B cell (primary cell): ENCODE measurements at regions not wholly inside any gene's neighbourhood (a gene's known extent, or its start where the extent isn't known, plus 50 kb on each side); places are given as distances from the start of the nearest gene placed in this dataset.

Experiments
- ATAC-seq: fragments of 200-7000 bp; cut with Tn5 transposase; one replicate; pipeline ENCODE4 v1.10.0; 2021; ENCODE audit warnings: low read depth, mild to moderate bottlenecking, moderate number of reproducible peaks, moderate library complexity
- CTCF ChIA-PET: fragments of 350-600 bp; sonication (Branson Sonifier 250); formaldehyde crosslinking; loops from one replicate; lab custom pipeline; 2021; ENCODE audit warnings: antibody characterized with exemption, inconsistent platforms; lab: Charles Lee
- POLR2A ChIA-PET: fragments of 350-600 bp; sonication (Branson Sonifier 250); formaldehyde crosslinking; loops from one replicate; lab custom pipeline; 2021; ENCODE audit warnings: antibody characterized with exemption; lab: Charles Lee
- DNase-seq: peaks from one replicate; pipeline ENCODE4 v3.0.0; 2013
- H2AFZ ChIP-seq: 2 replicates; pipeline ENCODE4 v1.6.1; 2012; ENCODE audit warnings: mild to moderate bottlenecking, low read depth, low read length; ENCODE audit not compliant: insufficient read depth, poor library complexity, severe bottlenecking
- H3K27ac ChIP-seq, 2 donors: 1 replicate in 1 of 2; 2 replicates in 1 of 2; pipeline ENCODE4 v1.5.1; 2012 to 2013; ENCODE audit warnings: low read length in 2 of 2, mild to moderate bottlenecking in 2 of 2, moderate library complexity in 1 of 2
- H3K27me3 ChIP-seq, 4 experiments: fragments of 200-600 bp in 1 of 4; sonication (generic) in 1 of 4; replicated peaks in 1 of 4; 1 replicate in 2 of 4; 2 replicates in 2 of 4; pipeline versions ENCODE4 v1.6.1 to v1.7.0; 2013 to 2016; ENCODE audit warnings: low read length in 3 of 4, mild to moderate bottlenecking in 2 of 4, mixed read lengths in 1 of 4, moderate library complexity in 1 of 4; ENCODE audit not compliant: insufficient read depth in 4 of 4, control insufficient read depth in 3 of 4; ENCODE audit errors: control extremely low read depth in 1 of 4
- H3K36me3 ChIP-seq, 2 experiments: replicated peaks in 1 of 2; 1 replicate in 1 of 2; 2 replicates in 1 of 2; pipeline versions ENCODE4 v1.6.1 to v1.7.1; 2013; ENCODE audit warnings: low read length in 1 of 2; ENCODE audit not compliant: insufficient read depth in 2 of 2, control insufficient read depth in 1 of 2; ENCODE audit errors: control extremely low read depth in 1 of 2, extremely low read depth in 1 of 2
- H3K4me1 ChIP-seq, 2 donors: fragments of 200-600 bp in 1 of 2; sonication (generic) in 1 of 2; 1 replicate in 1 of 2; 2 replicates in 1 of 2; pipeline versions ENCODE4 v1.5.1 to v1.6.1; 2013 to 2017; ENCODE audit warnings: low read length in 2 of 2; ENCODE audit not compliant: control insufficient read depth in 2 of 2, insufficient read depth in 2 of 2
- H3K4me2 ChIP-seq: replicated peaks from 2 replicates; pipeline ENCODE3; 2012; ENCODE audit warnings: mild to moderate bottlenecking, low read depth, low read length; ENCODE audit not compliant: poor library complexity, severe bottlenecking
- H3K4me3 ChIP-seq, 5 experiments: fragments of 200-600 bp in 1 of 5; sonication (generic) in 1 of 5; 1 replicate in 3 of 5; 2 replicates in 2 of 5; pipeline versions ENCODE4 v1.5.1 to v1.7.0; 2011 to 2016; ENCODE audit warnings: low read length in 4 of 5, mild to moderate bottlenecking in 4 of 5, low read depth in 2 of 5, control low read depth in 1 of 5, moderate library complexity in 1 of 5; ENCODE audit not compliant: insufficient read depth in 1 of 5; ENCODE audit errors: control extremely low read depth in 1 of 5, extremely low read depth in 1 of 5
- H3K79me2 ChIP-seq: fragments of 200-600 bp; sonication (generic); one replicate; pipeline ENCODE4 v1.6.0; 2016; ENCODE audit warnings: low read length; ENCODE audit not compliant: control insufficient read depth, insufficient read depth
- H3K9ac ChIP-seq: fragments of 200-600 bp; sonication (generic); 2 replicates; pipeline ENCODE4 v1.6.1; 2017; ENCODE audit warnings: mild to moderate bottlenecking, low read length, moderate library complexity
- H3K9me3 ChIP-seq, 3 donors: one replicate each; pipeline versions ENCODE4 v1.6.1 to v1.7.1; 2013; ENCODE audit warnings: low read length in 2 of 3; ENCODE audit not compliant: control insufficient read depth in 2 of 3, insufficient read depth in 1 of 3; ENCODE audit errors: control extremely low read depth in 1 of 3
- H4K20me1 ChIP-seq: 2 replicates; pipeline ENCODE4 v1.6.0; 2012; ENCODE audit warnings: mild to moderate bottlenecking, low read length; ENCODE audit not compliant: insufficient read depth, control insufficient read depth, poor library complexity, severe bottlenecking
- H3K27ac Mint-ChIP-seq: one replicate; pipeline ENCODE4 v1.8.0; 2021; ENCODE audit warnings: mixed read lengths
- H3K27me3 Mint-ChIP-seq: one replicate; pipeline ENCODE4 v1.8.0; 2021; ENCODE audit warnings: mixed read lengths
- H3K4me1 Mint-ChIP-seq: one replicate; pipeline ENCODE4 v1.8.0; 2021; ENCODE audit warnings: mixed read lengths
- H3K4me3 Mint-ChIP-seq: one replicate; pipeline ENCODE4 v1.8.0; 2021; ENCODE audit warnings: mixed read lengths
- H3K9me3 Mint-ChIP-seq: one replicate; pipeline ENCODE4 v1.8.0; 2022; ENCODE audit warnings: mixed read lengths; ENCODE audit not compliant: insufficient read depth
- EZH2 ChIP-seq: IDR thresholded peaks from 2 replicates; pipeline ENCODE4 v1.6.1; 2012; ENCODE audit warnings: borderline replicate concordance, low read depth, mild to moderate bottlenecking, moderate library complexity, low read length; ENCODE audit not compliant: insufficient read depth, poor library complexity, severe bottlenecking
- WGBS: methylation state at CpG from one replicate; pipeline ENCODE4 v1.1.5; 2013; ENCODE audit warnings: missing lambda C conversion rate; ENCODE audit not compliant: insufficient coverage; 5-methylcytosine and 5-hydroxymethylcytosine counted together
- intact Hi-C: fragments of 100-400 bp; cut with micrococcal nuclease; formaldehyde crosslinking; loops from one replicate; pipeline ENCODE4 v1.10.0; 2022
- TF ChIP-seq, protein P1 (sequence below): fragments of 200-600 bp; IDR thresholded peaks from one replicate; pipeline ENCODE4 v1.8.0; 2022; ENCODE audit warnings: antibody characterized with exemption, mild to moderate bottlenecking

DNA sequence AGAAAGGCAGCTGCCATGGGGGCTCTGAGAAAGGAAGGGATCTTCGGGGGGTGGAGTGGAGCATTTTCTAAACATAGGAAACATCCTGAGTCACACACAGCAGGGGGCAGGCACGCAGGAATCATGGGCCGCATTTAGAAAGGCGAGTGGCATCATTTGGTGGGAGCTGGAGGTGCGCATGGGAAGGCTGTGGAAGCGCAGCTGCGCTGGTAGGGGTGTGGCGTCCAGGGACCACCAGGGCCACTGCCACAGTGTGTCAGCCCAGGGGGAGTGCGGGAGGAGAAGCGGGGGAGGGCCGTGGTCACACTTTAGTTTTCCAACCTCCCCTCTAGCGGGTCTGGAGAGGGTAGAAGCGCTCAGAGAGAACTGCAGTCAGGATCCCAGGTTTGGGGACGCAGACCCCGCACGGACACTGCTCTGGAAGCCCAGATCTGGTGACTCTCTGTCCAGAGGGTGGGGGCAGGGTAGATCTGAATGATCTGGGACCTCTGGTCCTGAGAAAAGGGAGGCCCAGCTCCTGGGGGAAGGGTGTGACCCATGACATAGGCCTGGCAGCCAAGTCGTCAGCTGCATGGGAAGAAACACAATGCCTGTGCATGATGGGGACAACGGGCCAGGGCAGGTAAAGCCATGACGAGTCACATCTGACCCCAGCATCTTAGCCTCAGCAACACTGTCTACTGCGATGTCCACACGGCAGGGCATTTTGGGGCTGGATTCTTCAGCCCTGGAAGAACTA lies 88.0 kb upstream of the IQSEC1 start:
- DNase-seq (no peak), ATAC-seq (no peak)
- Histone ChIP-seq H2AFZ (no peak overlapping the region), H3K4me3 (no peak overlapping the region), H3K27ac (no peak overlapping the region), H3K36me3 (no peaks in the 10 kb centered on the region), H3K4me2 (no peak overlapping the region), H3K4me1 (no peaks in the 10 kb centered on the region), H3K27me3 (peaks cover 0 to 5% (median 0%) of the 10 kb centered on the region in 4 experiments), H3K9ac (no peak overlapping the region), H3K79me2 (no peaks in the 10 kb centered on the region), H3K9me3 (peaks cover 0 to 6% (median 0%) of the 10 kb centered on the region in 3 donors), H4K20me1 (no peaks in the 10 kb centered on the region)
- 92% methylated on average over 19 of the region's 21 CpGs for WGBS
- peaks cover 7% of the 10 kb centered on the region for H3K27me3 Mint-ChIP-seq
- ChIA-PET CTCF (no interaction called here), POLR2A (no interaction called here)
- peaks cover under 1% of the 10 kb centered on the region for H3K9me3 Mint-ChIP-seq
- no peak overlapping the region for H3K27ac Mint-ChIP-seq
- no peaks in the 10 kb centered on the region for H3K4me1 Mint-ChIP-seq
- TF ChIP-seq EZH2, result no peak
- TF ChIP-seq, protein P1, sequence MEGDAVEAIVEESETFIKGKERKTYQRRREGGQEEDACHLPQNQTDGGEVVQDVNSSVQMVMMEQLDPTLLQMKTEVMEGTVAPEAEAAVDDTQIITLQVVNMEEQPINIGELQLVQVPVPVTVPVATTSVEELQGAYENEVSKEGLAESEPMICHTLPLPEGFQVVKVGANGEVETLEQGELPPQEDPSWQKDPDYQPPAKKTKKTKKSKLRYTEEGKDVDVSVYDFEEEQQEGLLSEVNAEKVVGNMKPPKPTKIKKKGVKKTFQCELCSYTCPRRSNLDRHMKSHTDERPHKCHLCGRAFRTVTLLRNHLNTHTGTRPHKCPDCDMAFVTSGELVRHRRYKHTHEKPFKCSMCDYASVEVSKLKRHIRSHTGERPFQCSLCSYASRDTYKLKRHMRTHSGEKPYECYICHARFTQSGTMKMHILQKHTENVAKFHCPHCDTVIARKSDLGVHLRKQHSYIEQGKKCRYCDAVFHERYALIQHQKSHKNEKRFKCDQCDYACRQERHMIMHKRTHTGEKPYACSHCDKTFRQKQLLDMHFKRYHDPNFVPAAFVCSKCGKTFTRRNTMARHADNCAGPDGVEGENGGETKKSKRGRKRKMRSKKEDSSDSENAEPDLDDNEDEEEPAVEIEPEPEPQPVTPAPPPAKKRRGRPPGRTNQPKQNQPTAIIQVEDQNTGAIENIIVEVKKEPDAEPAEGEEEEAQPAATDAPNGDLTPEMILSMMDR, result no peak
- no peak overlapping the region for H3K4me3 Mint-ChIP-seq
- intact Hi-C loops, result no loop called here

DNA sequence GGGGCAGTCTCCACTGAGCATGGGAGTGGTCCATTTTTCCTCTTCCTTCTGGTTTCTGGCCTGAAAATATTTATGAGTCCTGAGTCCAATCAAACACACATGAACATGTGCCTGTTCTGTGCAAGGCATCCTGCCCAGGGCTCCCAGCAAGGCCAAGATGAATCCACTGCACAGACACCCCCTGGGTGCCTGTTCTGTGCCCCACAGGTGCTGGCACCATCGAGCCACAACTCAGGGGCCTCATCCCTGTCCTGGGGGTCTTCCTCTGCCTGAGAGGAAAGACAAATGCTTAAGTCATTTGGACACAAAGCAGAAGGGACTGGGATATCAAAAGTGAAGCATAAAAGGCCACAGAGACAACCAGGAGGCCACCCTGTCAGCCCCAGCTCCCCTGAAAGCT lies 87.4 kb upstream of the IQSEC1 start:
- Histone ChIP-seq H2AFZ (no peak overlapping the region), H3K4me2 (no peak overlapping the region), H3K4me1 (no peaks in the 10 kb centered on the region), H3K4me3 (no peak overlapping the region), H3K9ac (no peak overlapping the region), H3K79me2 (no peaks in the 10 kb centered on the region), H3K27me3 (peaks cover 0 to 5% (median 0%) of the 10 kb centered on the region in 4 experiments), H3K36me3 (no peaks in the 10 kb centered on the region), H4K20me1 (no peaks in the 10 kb centered on the region), H3K27ac (no peak overlapping the region), H3K9me3 (peaks cover 0 to 10% (median 1%) of the 10 kb centered on the region in 3 donors)
- ATAC-seq (no peak), DNase-seq (no peak)
- Mint-ChIP-seq H3K9me3 (peaks cover 2% of the 10 kb centered on the region), H3K27ac (no peak overlapping the region), H3K27me3 (peaks cover 7% of the 10 kb centered on the region), H3K4me1 (no peaks in the 10 kb centered on the region), H3K4me3 (no peak overlapping the region)
- TF ChIP-seq, protein P1, result no peak
- TF ChIP-seq EZH2, result no peak
- ChIA-PET CTCF (no interaction called here), POLR2A (no interaction called here)
- intact Hi-C loops, result no loop called here
- WGBS, result 56% methylated on average over 1 of the region's 1 CpG
